ENCODE measurements at regions not wholly inside any gene's neighbourhood (a gene's known extent, or its start where the extent isn't known, plus 50 kb on each side); places are given as distances from the start of the nearest gene placed in this dataset.
A peak's percentile ranks its signal among the peaks of the same experiment; 100 is the strongest.

DNA sequence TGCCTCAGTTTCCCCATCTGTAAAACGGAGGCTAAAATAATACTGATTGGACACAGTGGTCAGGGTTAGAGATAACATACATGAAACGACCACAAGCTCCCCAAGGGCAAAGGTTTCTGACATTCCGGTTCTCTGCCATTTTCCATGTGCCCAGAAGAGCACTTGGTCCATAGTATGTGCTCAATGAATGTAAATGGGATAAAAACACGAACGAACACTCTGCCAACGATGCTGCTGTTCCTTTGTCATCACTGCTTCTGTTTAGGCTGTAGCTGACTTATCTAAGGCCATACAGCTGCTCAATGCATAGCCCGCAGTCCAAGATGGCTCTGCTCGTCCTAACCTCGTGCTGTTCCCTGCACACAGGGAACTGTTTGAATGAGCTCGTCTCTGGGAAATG is 102.0 kb downstream of the RMI2 start:
- DNase-seq: no peak

DNA sequence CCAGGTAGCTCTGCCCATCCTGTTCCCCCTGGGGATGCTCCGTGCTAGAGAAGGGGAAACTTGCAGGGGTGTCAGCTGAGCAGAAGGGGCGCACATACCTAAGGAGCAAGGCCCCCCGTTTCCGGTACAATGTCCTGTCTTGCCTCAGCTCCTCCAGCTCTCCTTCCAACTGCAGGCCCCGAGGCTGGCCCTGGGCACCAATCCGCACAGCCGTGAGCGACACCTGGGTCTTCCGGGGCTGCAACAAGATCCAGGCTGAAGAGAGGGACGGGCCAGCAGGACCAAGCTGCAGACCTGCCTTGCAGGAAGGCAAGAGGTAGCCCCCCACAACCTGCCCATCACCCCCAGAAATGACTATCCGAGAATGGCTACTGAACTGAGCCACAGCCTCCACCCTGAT is 102.6 kb downstream of the RMI2 start:
- no peak for DNase-seq

DNA sequence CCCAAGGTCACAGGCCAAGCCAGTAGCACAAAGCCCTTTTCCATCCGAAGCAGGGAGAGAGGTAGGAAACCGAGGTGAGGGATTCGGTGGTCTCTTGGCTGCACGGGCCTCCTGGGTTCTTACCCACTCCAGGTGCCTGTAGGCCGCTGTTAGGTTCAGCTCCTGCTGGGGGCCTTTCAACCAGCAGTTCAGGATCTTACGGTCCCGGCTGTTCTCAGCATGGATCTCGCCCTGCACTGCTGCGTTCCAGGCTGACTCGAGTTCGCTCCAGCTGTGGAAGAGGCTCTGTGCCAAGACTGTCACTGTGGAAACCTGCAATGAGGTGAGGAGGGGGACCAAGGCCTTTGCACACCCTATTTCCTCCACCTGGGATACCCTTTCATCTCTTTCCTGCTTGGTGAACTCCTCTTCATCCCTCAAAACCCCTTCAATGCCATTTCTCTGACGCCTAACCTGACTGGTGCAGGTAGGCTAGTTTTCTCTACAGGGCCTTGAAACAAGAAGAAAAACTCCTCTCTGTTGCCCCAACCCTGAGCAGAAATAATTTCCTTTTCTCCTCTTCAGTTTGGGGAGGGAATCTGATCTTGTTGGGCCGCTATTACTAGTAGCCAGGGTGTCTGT is 103.6 kb downstream of the RMI2 start:
- DNase-seq: no peak

DNA sequence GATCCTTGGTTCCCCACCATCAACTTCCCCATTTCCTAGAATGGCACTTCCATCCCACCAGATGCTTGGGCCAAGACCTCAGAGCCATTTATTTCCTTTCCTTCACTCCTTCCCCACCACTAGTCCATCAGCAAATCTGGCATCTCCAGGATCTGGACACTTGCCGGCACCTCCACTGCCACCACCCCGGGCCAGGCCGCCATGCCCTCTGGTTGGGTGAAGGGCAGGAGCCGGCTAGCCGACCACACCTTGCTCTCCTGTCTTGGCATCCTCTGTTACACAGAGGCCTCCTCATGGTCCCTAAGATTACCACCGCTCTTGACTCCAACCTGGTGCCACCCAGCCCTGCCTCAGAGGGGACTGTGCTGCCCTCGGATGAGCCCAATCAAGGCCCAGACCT is 104.5 kb downstream of the RMI2 start:
- no peak for DNase-seq

DNA sequence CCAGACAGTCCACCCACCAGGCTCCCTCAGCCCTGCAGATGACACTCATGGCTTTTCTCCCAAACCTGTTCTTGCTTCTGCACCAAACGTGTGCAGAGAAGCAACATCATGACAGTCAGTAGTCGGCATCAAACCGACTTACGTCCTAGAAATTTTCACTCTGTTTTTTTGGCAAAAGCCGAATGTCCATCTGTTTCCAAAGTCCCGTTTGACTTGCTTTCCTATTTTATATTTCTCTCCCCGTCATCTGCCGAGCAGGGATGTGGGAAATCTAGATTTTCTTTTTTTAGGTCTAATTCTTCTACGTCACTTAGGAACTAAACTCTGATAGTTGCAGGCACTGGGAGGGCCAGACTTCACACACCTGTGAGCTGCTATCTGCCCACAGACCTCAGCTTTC is 104.9 kb downstream of the RMI2 start:
- no peak for DNase-seq

DNA sequence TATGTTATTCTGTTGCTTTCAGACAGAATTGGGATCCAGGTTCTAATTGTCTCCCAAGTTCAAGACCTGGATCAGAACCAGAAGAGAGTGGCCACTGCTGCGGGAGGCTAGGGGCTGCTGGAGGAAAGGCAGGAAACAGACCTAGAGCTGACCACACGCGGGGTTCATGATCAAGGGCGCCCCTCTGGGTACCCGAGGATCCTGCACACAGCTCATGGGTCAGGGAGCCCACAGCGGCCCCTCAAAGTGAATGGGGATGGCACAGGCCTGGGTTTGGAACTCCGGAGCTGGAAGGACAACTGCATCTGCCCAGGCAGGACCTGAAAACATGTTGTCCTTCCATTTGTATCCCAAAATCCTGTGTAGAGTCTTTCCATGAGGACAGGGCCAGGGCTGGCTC is 107.0 kb downstream of the RMI2 start:
- no peak for DNase-seq

DNA sequence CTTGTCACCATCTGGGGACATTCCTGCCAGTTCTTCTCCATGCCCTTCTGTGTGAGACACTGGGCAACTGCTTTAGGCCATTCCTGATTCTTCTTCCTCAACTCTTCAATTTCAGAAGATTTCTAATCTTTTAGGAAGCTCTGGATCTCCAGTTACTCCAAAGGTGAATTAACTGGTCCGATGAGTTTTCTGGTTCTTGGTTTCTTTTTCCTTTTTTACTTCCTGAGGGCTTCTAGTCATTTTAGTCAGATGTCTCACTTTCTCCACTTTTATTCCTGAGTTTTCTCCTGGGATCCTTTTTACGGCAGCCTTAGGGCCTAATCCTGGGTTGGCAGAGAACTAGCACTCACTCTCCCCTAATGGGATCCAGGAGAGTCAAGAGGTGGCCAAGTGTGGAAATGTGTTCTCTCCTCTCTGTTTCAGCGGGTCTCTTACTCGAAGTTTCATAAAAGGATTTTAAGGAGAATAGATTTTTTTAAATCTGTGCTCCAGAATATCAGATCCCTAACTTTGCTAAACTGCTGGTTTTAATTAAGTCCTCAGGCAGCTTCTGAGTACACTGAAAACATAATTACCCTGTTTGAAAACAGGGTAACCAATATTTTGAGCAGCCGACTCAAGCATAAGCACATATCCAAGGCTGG is 107.6 kb downstream of the RMI2 start:
- DNase-seq: no peak

DNA sequence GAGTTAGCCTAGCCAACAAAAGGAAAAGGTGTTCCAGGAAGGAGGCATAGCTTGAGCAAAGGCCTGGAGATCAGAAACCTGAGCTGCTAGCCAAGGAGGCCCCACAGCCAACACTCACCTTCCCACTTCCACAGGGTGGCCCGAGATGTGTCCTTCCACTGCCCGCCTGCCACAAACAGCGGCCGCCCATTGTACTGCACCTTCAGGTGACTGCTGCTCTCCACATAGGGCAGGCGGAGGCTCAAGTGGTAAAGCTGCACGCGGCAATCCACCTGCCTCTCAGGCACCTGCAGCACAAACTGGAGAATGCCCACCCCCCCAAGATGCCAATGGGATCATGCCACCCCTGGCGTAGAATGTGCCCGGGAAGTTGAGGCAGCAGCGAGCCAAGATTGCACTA is 111.5 kb downstream of the RMI2 start:
- DNase-seq: no peak

DNA sequence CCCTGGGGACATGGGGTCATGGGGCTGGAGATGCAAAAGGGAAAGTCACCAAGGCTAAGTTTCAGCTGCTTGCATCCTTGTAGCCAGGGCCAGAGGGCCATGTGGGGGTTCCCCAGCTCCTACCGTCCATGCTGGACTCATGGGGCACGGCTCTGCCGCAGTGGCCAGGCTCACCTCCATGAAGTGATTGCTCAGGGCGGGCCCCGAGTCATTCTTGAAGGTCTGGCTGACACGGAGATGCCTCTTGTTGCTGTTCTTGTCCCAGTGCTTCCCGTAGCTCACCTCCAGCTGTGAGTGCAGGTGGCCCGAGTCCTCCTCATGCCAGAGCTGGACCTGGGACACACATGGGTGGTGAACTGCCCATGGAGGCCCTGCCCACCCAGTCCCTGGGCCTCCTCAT is 114.5 kb downstream of the RMI2 start:
- DNase-seq: no peak

DNA sequence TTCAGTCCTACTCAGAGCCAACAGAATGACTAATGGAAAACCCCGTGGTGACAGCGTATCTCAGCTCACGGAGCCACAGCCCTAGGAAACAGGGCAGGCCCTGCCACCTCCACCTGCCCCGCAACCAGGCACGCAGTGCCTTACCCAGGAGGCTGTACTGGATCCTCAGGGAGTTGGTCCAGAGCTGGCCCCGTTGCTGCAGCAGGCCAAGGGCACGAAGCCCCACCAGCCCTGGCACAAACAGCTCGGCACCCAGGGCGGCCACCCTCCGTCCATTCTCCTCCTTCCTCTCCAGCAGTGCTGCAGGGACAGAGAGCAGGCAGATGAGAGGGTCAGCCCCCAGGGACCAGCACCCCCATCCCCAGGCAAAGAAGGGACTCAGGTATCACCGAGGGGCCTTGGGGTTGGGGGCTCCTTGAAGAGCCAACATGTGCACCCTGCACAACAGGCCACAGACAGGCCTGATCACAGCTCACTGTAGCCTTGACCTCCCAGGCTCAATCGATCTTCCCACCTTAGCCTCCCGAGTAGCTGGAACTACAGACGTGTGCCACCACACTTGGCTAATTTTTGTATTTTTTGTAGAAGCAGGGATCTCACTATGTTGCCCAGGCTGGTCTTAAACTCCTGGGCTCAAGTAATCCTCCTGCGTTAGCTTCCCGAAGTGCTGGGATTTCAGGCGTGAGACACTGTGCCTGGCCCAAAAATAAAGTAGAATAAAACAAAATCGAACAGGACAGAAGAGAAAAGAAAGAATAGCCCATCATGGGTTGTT is 115.7 kb downstream of the RMI2 start:
- no peak for DNase-seq

DNA sequence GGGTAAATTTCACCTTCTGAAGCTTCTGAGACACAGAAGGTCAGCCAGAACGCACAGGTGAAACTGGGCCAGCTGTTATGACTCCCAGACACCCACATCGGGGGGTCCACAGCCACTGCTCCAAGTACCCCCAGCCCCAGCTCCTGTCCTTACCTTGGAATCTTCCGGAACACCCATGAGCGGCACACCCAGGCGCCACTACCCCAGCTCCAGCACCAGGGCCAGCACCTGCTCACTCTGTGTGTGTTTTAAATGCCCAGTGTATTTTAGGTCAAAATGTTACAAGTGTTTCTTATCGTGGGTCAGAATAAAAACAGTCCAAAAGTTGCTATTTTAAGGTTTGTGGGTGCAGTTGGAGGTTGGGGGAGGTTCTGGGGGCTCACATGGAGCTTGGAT is 116.3 kb downstream of the RMI2 start:
- DNase-seq: no peak

DNA sequence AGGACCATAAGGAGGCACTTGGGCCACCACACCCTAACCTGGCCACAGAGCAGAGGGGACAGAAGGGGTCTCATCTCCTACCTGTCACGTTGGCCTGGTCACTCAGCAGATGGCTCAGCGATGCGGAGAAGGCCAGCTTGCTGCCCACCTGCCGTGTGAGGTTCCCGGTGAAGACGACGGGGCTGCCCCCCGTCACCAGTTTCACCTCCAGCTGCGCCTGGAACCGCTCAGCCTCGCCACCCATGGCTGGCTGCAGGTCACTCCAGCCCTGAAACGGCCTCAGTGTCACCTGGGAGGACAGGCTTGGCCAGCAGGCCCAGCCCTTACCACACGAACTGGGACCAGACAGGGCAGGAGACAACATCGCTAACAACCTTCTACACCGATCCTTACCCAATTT is 116.8 kb downstream of the RMI2 start:
- no peak for DNase-seq

DNA sequence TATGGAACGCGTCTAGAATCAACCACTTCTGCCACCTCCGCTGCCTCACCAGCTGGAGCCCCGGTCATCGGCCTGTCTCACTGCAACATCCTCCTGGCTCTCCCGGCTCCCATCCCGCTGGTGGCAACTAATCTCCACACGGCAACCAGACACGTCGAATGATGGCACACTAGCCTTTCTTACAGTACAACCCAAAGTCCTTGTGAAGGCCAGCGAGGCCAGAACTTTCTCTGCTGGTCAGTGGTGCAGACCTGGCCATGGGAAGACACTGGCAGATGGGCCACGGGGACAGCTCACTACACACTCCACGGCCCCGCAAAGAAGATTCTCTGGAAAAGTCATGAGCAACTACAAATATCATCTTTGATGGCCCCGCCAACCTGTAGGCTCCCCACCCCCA is 117.6 kb downstream of the RMI2 start:
- no peak for DNase-seq

DNA sequence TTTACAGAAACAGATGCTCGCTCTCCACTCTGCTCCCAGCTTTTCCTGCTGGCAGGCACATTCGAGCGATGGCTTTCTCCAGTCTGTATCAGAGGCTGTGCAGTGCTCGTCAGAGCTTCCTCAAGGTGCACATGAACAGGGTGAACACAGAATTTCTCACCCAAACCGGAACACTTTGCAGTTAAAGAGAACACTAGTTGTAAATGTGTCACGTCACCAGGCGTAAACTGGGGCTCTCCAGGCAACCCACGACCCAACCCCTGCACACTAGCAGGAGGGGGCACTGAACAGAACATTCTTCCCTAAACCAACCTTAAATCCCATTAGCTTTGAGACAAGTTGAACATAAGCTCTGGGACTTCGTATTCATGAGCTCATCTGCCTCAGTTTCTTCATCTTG is 119.0 kb downstream of the RMI2 start:
- no peak for DNase-seq

DNA sequence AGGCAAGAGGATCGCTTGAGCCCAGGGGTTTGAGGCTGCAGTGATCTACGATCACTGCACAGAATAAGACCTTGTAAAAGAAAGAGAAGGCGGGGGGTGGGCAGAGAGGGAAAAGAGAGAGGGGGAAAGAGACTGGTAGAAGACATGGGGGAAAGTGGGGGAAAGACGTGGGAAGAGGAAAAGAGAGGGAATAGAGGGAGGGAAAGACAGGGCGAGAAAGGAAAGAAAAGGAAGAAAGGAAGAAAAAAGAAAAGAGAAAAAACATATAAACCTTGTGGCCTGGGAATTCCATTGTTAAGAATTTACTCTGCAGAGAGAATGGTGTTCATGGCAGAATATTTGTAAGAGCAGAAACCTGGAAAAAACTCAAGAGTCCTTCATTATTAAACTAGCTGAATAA is 120.4 kb downstream of the RMI2 start:
- no peak for DNase-seq

DNA sequence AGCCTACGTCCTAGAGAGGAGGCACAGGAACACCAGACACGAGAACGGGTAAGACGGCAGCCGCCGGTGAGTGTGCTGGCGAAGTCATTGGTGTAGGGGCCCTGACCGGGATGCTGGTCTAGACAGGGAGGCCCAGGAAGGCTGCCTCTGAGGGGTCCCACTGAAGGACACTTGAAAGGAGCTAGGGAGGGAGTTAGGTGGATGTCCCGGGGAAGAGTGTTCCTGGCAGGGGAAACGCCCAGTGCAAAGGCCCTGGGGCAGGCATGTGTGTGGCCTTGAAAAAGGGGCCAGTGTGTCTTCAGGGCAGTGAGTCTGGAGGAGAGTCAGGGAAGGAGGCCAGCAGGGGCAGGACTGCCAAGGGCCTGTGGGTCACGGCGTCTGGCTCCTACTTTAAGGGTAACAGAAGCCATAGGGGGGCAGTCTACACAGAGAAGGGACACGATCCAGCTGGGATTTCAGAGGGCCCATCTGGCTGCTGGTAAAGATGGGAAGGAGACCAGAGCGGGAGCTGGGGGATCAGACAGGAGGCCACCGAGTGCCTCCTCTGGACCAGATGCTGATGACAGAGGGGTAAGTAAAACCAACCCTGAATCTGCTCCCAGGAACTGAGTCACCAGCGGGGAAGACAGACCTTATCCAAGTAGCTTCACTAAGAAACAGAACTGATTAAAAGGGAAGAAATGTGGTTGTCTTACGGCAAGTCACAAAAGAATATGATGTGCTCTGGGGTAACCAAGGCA is 115.9 kb downstream of the LITAF start:
- DNase-seq: peak; percentile 13

DNA sequence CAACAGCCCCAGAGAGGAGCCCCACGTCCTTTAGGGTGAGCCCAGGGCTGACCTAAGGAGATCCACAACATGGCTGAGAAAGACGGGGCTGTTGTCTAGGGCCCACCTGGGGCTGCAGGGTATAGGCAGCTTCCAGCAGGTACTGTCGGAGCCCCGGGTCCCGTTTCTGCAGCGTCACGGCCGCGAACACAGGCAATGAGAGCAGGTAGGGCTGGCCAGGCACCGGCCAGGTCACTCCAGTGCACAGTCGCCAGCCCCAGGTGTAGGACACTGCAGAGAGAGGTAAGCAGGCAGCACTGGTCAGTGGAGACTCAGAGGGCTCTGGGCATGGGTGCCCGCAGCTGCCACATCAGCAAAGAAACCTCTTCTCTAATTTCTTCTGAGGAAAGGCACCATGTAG is 115.2 kb downstream of the LITAF start:
- no peak for DNase-seq

DNA sequence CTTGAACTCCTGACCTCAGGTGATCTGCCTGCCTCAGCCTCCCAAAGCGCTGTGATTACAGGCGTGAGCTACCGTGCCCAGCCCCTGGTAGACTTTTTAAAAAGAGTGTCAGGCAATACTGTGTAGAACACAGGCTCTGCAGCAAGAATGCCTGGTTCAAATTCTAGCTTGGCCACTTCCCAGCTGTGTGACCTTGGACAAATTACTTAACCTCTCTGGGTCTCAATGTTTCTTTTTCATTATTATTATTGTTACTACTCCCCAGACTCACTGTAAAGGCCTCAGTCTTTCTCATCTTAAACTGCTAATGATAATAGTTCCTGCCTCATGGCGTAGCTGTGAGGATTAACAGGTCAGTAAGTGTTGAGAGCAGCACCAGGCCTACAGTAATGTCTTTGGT is 114.3 kb downstream of the LITAF start:
- no peak for DNase-seq

DNA sequence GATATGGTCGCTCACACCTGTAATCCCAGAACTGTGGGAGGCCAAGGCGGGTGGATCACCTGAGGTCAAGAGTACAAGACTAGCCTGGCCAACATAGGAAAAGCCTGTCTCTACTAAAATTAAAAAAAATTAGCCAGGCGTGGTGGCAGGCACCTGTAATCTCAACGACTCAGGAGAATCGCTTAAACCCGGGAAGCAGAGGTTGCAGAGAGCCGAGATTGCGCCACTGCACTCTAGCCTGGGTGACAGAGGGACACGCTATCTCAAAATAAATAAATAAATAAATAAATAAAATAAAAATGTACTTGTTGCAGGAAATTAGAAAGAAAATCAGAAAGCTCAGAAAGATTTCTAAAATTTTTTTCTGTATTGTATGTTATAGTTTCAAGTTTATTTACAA is 113.9 kb downstream of the LITAF start:
- DNase-seq: no peak

DNA sequence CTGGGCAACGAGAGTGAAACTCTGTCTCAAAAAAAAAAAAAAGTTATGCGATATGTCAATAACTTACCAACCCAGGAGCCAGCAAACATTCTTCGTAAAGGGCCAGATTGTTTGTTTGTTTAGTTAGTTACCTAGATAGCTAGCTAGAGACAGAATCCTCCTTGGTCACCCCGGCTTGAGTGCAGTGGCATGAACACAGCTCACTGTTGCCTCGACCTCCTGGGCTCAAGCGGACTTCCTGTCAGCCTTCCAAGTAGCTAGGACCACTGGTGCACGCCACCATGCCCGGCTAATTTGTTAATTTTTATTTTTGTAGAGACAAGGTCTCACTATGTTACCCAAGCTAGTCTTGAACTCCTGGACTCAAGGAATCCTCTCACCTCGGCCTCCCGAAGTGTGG is 113.0 kb downstream of the LITAF start:
- no peak for DNase-seq

DNA sequence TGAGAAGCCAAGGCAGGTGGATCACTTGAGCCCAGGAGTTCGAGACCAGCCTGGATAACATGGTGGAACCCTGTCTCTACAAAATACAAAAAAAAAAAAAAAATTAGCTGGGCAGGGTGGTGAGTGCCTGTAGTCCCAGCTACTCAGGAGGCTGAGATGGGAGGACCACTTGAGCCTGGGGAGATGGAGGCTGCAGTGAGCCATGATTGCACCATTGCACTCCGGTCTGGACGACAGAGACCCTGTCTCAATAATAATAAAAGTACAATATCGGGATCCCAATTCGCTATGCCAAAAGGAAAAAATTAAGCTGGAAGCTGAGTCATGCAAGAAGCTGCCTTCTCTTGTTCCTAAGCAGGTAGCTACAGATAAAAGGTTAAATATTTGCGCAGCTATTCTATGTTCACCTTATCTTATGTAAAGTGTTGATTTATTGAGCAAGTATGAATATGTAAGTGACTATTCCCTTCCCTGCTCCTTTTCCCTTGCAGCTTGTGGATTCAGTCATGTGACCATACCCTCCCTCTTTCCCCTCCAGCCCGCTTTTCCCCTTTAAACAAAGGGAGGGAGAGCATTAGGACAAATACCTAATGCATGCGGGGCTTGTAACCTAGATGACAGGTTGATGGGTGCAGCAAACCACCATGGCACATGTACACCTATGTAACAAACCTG is 112.0 kb downstream of the LITAF start:
- no peak for DNase-seq

DNA sequence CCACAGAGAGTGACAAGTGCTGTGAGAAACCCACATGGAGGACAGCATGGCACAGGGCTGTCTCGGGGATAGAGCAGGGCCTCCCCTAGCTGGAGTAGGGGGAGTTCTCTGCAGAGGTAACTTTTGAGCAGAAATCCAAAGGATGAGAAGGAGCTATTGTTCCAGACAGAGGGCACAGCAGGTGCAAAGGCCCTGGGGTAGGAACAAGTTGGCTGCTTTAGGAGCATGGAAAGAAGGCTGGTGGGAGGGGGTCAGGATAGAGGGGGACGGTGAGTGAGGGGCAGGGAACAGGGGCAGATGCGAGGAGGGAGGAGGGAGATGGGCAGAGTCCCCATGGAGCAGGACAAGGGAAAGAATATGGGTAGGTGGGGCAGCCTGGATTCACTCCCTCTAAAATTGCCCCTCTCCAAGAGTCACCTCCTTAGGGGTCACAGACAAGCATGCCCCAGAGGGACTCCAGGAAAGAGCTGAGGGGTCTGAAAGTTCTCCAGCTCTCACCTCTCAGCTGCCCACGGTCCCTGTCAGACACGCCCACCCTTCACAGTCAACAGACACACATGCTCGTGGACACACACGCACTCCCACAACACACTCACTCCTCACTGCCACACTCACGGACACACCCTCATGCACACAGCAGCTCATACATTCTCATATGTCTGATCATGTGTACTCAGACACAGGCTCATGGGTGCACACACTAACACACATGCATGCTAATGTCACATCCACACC is 110.7 kb downstream of the LITAF start:
- DNase-seq: no peak

DNA sequence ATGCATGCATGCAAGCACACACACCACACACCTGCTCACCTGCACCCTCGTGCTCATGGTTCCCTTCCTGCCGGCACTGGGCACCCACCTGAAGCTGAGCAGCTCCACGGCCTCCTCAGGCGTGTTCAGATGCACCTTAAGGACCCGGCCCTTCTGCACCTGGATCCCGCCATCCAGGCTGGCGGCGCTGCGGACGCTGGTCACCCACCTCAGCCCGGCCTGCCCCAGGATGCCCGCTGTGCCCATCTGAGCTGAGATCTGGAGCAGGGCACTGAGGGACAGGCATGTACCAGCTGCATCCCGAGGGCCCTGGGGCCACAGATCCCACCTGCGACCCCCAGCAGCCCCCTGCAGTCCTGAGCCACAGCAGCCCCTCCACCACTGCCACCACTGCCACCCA is 110.0 kb downstream of the LITAF start:
- no peak for DNase-seq

Data from NCI-H524 treated with DMSO at 0.1 percent for 48 hours (cell line).